ENCODE measurements at regions not wholly inside any gene's neighbourhood (a gene's known extent, or its start where the extent isn't known, plus 50 kb on each side); places are given as distances from the start of the nearest gene placed in this dataset.
A peak's percentile ranks its signal among the peaks of the same experiment; 100 is the strongest.

- no peak for FAIRE-seq
These were observed 267.1 kb upstream of the FZD8 start for GRCh38 chr10:35909121-35909720.

More at GRCh38 chr10:35909121-35909720, 267.1 kb upstream of the FZD8 start:
- H3K27me3 ChIP-seq (replicated peaks in 1 of 4; ENCODE audit: control insufficient read depth in 3 of 4, extremely low read depth in 1 of 4, insufficient read depth in 3 of 4, low read length in 3 of 4): no peaks in the 10 kb centered on the region; a peak in 1 of 7 replicates
- no peaks in the 10 kb centered on the region for H3K36me3 ChIP-seq (ENCODE audit: control insufficient read depth in 2 of 4, insufficient read depth in 4 of 4, low read length in 3 of 4)
- no peak overlapping the region for H4K8ac ChIP-seq (ENCODE audit: extremely low read depth, insufficient read depth, low read length)
- H3K79me2 ChIP-seq (ENCODE audit: control insufficient read depth in 1 of 2, insufficient read depth in 2 of 2, low read length in 2 of 2): no peaks in the 10 kb centered on the region
- H3K27ac ChIP-seq (ENCODE audit: low read depth, low read length): no peak overlapping the region
- H4K5ac ChIP-seq (ENCODE audit: insufficient read length, low read depth, low read length): no peak overlapping the region
- CTCF ChIA-PET (ENCODE audit: partially characterized antibody): interaction anchor here (0.6 kb wide), 1 partner anchor 725 kb away, joined by 3 read pairs; no protein-coding TSS in a partner anchor
- POLR2A ChIA-PET (ENCODE audit: partially characterized antibody): interaction anchor here (0.6 kb wide), 1 partner anchor 26 kb away, joined by 3 read pairs; no protein-coding TSS in a partner anchor
- no peak overlapping the region for H2AFZ ChIP-seq (ENCODE audit: low read length)
- no peak overlapping the region; a peak in 1 of 7 replicates for H3K9ac ChIP-seq (replicated peaks in 1 of 4; ENCODE audit: extremely low read depth in 1 of 4, low read depth in 3 of 4, low read length in 3 of 4)
- H3K23ac ChIP-seq (ENCODE audit: insufficient read length): no peak overlapping the region
- WGBS, 2 experiments (ENCODE audit: extremely low coverage in 1 of 2, insufficient coverage in 1 of 2, insufficient read length in 1 of 2, insufficient replicate concordance in 2 of 2, low coverage in 1 of 2, low lambda C conversion rate in 2 of 2, missing lambda C conversion rate in 1 of 2): 76% methylated on average over 12 of the region's 12 CpGs; no CpG with 5 or more reads in 1 of the 2 experiments
- TF ChIP-seq CTBP2 (IDR thresholded peaks at IDR 0.05; ENCODE audit: borderline replicate concordance, insufficient read depth, insufficient read length, low read length) (no peak), KDM5A (IDR thresholded peaks at IDR 0.05; ENCODE audit: low read length) (no peak), SP4 (IDR thresholded peaks at IDR 0.05; ENCODE audit: low read length) (no peak), NANOG (IDR thresholded peaks at IDR 0.05; ENCODE audit: insufficient read depth, low read depth, low read length, poor library complexity, severe bottlenecking) (no peak), HDAC2 (IDR thresholded peaks at IDR 0.05; ENCODE audit: borderline replicate concordance in 1 of 2, low read depth in 2 of 2, low read length in 2 of 2) (no peak), SP1 (IDR thresholded peaks at IDR 0.05; ENCODE audit: low read depth, low read length) (no peak), HDAC6 (IDR thresholded peaks at IDR 0.05; ENCODE audit: low read depth, low read length) (no peak), CBX5 (IDR thresholded peaks at IDR 0.05; ENCODE audit: low read depth, low read length) (no peak)
- TF ChIP-seq, protein P1, sequence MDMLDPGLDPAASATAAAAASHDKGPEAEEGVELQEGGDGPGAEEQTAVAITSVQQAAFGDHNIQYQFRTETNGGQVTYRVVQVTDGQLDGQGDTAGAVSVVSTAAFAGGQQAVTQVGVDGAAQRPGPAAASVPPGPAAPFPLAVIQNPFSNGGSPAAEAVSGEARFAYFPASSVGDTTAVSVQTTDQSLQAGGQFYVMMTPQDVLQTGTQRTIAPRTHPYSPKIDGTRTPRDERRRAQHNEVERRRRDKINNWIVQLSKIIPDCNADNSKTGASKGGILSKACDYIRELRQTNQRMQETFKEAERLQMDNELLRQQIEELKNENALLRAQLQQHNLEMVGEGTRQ (IDR thresholded peaks at IDR 0.05; ENCODE audit: low read length): no peak
- no peak overlapping the region for H2BK5ac ChIP-seq (ENCODE audit: low read depth, low read length)
- no peak overlapping the region for H3K4me2 ChIP-seq (ENCODE audit: insufficient read depth in 1 of 2, low read depth in 2 of 2, low read length in 2 of 2)
- H4K91ac ChIP-seq (replicated peaks; ENCODE audit: insufficient read length, low read length): no peak overlapping the region
- no peaks in the 10 kb centered on the region for H4K20me1 ChIP-seq (replicated peaks in 1 of 2; ENCODE audit: control insufficient read depth in 1 of 2, insufficient read depth in 2 of 2, low read length in 2 of 2)
- no peak overlapping the region for H2BK15ac ChIP-seq (ENCODE audit: low read length)
- H3K4me1 ChIP-seq (replicated peaks in 1 of 4; ENCODE audit: control insufficient read depth in 3 of 4, insufficient read depth in 4 of 4, low read length in 3 of 4): peaks cover 0 to 6% (median 5%) of the 10 kb centered on the region in 4 experiments; a peak in 3 of 7 replicates
- no peak overlapping the region for H3K4me3 ChIP-seq (ENCODE audit: extremely low read depth in 1 of 4, insufficient read depth in 2 of 4, low read depth in 3 of 4, low read length in 4 of 4)
- no peaks in the 10 kb centered on the region for H3K9me3 ChIP-seq (ENCODE audit: insufficient read depth in 2 of 2, low read depth in 1 of 2, low read length in 1 of 2)
- no peak overlapping the region for H2BK120ac ChIP-seq (replicated peaks; ENCODE audit: low read depth, low read length)
- H3K56ac ChIP-seq (replicated peaks; ENCODE audit: insufficient read length, low read depth, low read length): no peak overlapping the region
- no peak overlapping the region for H3K14ac ChIP-seq (ENCODE audit: insufficient read length)
- H3K18ac ChIP-seq (ENCODE audit: extremely low read depth, low read length): no peak overlapping the region
- DNase-seq (ENCODE audit: low read depth in 1 of 2, low spot score in 2 of 2): peak in 1 of 2 experiments; percentile 39
- H3K23me2 ChIP-seq (ENCODE audit: low read depth, low read length): no peaks in the 10 kb centered on the region
- H2AK5ac ChIP-seq (ENCODE audit: low read depth, low read length): no peak overlapping the region
- H2BK12ac ChIP-seq (ENCODE audit: low read depth, low read length): no peak overlapping the region
- H3K4ac ChIP-seq (replicated peaks; ENCODE audit: insufficient read length, low read depth, low read length): no peak overlapping the region
- no peak overlapping the region for H2BK20ac ChIP-seq (ENCODE audit: low read length)
- H3K79me1 ChIP-seq (ENCODE audit: low read depth, low read length): no peaks in the 10 kb centered on the region
